B cell (primary cell): ENCODE measurements at regions not wholly inside any gene's neighbourhood (a gene's known extent, or its start where the extent isn't known, plus 50 kb on each side); places are given as distances from the start of the nearest gene placed in this dataset.

Source experiments
- ATAC-seq: fragments of 200-7000 bp; cut with Tn5 transposase; one replicate; pipeline ENCODE4 v1.10.0; 2021; ENCODE audit warnings: low read depth, mild to moderate bottlenecking, moderate number of reproducible peaks, moderate library complexity
- CTCF ChIA-PET: fragments of 350-600 bp; sonication (Branson Sonifier 250); formaldehyde crosslinking; loops from one replicate; lab custom pipeline; 2021; ENCODE audit warnings: antibody characterized with exemption, inconsistent platforms; lab: Charles Lee
- POLR2A ChIA-PET: fragments of 350-600 bp; sonication (Branson Sonifier 250); formaldehyde crosslinking; loops from one replicate; lab custom pipeline; 2021; ENCODE audit warnings: antibody characterized with exemption; lab: Charles Lee
- DNase-seq: peaks from one replicate; pipeline ENCODE4 v3.0.0; 2013
- H2AFZ ChIP-seq: 2 replicates; pipeline ENCODE4 v1.6.1; 2012; ENCODE audit warnings: mild to moderate bottlenecking, low read depth, low read length; ENCODE audit not compliant: insufficient read depth, poor library complexity, severe bottlenecking
- H3K27ac ChIP-seq, 2 donors: 1 replicate in 1 of 2; 2 replicates in 1 of 2; pipeline ENCODE4 v1.5.1; 2012 to 2013; ENCODE audit warnings: low read length in 2 of 2, mild to moderate bottlenecking in 2 of 2, moderate library complexity in 1 of 2
- H3K27me3 ChIP-seq, 4 experiments: fragments of 200-600 bp in 1 of 4; sonication (generic) in 1 of 4; replicated peaks in 1 of 4; 1 replicate in 2 of 4; 2 replicates in 2 of 4; pipeline versions ENCODE4 v1.6.1 to v1.7.0; 2013 to 2016; ENCODE audit warnings: low read length in 3 of 4, mild to moderate bottlenecking in 2 of 4, mixed read lengths in 1 of 4, moderate library complexity in 1 of 4; ENCODE audit not compliant: insufficient read depth in 4 of 4, control insufficient read depth in 3 of 4; ENCODE audit errors: control extremely low read depth in 1 of 4
- H3K36me3 ChIP-seq, 2 experiments: replicated peaks in 1 of 2; 1 replicate in 1 of 2; 2 replicates in 1 of 2; pipeline versions ENCODE4 v1.6.1 to v1.7.1; 2013; ENCODE audit warnings: low read length in 1 of 2; ENCODE audit not compliant: insufficient read depth in 2 of 2, control insufficient read depth in 1 of 2; ENCODE audit errors: control extremely low read depth in 1 of 2, extremely low read depth in 1 of 2
- H3K4me1 ChIP-seq, 2 donors: fragments of 200-600 bp in 1 of 2; sonication (generic) in 1 of 2; 1 replicate in 1 of 2; 2 replicates in 1 of 2; pipeline versions ENCODE4 v1.5.1 to v1.6.1; 2013 to 2017; ENCODE audit warnings: low read length in 2 of 2; ENCODE audit not compliant: control insufficient read depth in 2 of 2, insufficient read depth in 2 of 2
- H3K4me2 ChIP-seq: replicated peaks from 2 replicates; pipeline ENCODE3; 2012; ENCODE audit warnings: mild to moderate bottlenecking, low read depth, low read length; ENCODE audit not compliant: poor library complexity, severe bottlenecking
- H3K4me3 ChIP-seq, 5 experiments: fragments of 200-600 bp in 1 of 5; sonication (generic) in 1 of 5; 1 replicate in 3 of 5; 2 replicates in 2 of 5; pipeline versions ENCODE4 v1.5.1 to v1.7.0; 2011 to 2016; ENCODE audit warnings: low read length in 4 of 5, mild to moderate bottlenecking in 4 of 5, low read depth in 2 of 5, control low read depth in 1 of 5, moderate library complexity in 1 of 5; ENCODE audit not compliant: insufficient read depth in 1 of 5; ENCODE audit errors: control extremely low read depth in 1 of 5, extremely low read depth in 1 of 5
- H3K79me2 ChIP-seq: fragments of 200-600 bp; sonication (generic); one replicate; pipeline ENCODE4 v1.6.0; 2016; ENCODE audit warnings: low read length; ENCODE audit not compliant: control insufficient read depth, insufficient read depth
- H3K9ac ChIP-seq: fragments of 200-600 bp; sonication (generic); 2 replicates; pipeline ENCODE4 v1.6.1; 2017; ENCODE audit warnings: mild to moderate bottlenecking, low read length, moderate library complexity
- H3K9me3 ChIP-seq, 3 donors: one replicate each; pipeline versions ENCODE4 v1.6.1 to v1.7.1; 2013; ENCODE audit warnings: low read length in 2 of 3; ENCODE audit not compliant: control insufficient read depth in 2 of 3, insufficient read depth in 1 of 3; ENCODE audit errors: control extremely low read depth in 1 of 3
- H4K20me1 ChIP-seq: 2 replicates; pipeline ENCODE4 v1.6.0; 2012; ENCODE audit warnings: mild to moderate bottlenecking, low read length; ENCODE audit not compliant: insufficient read depth, control insufficient read depth, poor library complexity, severe bottlenecking
- H3K27ac Mint-ChIP-seq: one replicate; pipeline ENCODE4 v1.8.0; 2021; ENCODE audit warnings: mixed read lengths
- H3K27me3 Mint-ChIP-seq: one replicate; pipeline ENCODE4 v1.8.0; 2021; ENCODE audit warnings: mixed read lengths
- H3K4me1 Mint-ChIP-seq: one replicate; pipeline ENCODE4 v1.8.0; 2021; ENCODE audit warnings: mixed read lengths
- H3K4me3 Mint-ChIP-seq: one replicate; pipeline ENCODE4 v1.8.0; 2021; ENCODE audit warnings: mixed read lengths
- H3K9me3 Mint-ChIP-seq: one replicate; pipeline ENCODE4 v1.8.0; 2022; ENCODE audit warnings: mixed read lengths; ENCODE audit not compliant: insufficient read depth
- EZH2 ChIP-seq: IDR thresholded peaks from 2 replicates; pipeline ENCODE4 v1.6.1; 2012; ENCODE audit warnings: borderline replicate concordance, low read depth, mild to moderate bottlenecking, moderate library complexity, low read length; ENCODE audit not compliant: insufficient read depth, poor library complexity, severe bottlenecking
- WGBS: methylation state at CpG from one replicate; pipeline ENCODE4 v1.1.5; 2013; ENCODE audit warnings: missing lambda C conversion rate; ENCODE audit not compliant: insufficient coverage; 5-methylcytosine and 5-hydroxymethylcytosine counted together
- intact Hi-C: fragments of 100-400 bp; cut with micrococcal nuclease; formaldehyde crosslinking; loops from one replicate; pipeline ENCODE4 v1.10.0; 2022
- TF ChIP-seq, protein P1 (sequence below): fragments of 200-600 bp; IDR thresholded peaks from one replicate; pipeline ENCODE4 v1.8.0; 2022; ENCODE audit warnings: antibody characterized with exemption, mild to moderate bottlenecking

DNA sequence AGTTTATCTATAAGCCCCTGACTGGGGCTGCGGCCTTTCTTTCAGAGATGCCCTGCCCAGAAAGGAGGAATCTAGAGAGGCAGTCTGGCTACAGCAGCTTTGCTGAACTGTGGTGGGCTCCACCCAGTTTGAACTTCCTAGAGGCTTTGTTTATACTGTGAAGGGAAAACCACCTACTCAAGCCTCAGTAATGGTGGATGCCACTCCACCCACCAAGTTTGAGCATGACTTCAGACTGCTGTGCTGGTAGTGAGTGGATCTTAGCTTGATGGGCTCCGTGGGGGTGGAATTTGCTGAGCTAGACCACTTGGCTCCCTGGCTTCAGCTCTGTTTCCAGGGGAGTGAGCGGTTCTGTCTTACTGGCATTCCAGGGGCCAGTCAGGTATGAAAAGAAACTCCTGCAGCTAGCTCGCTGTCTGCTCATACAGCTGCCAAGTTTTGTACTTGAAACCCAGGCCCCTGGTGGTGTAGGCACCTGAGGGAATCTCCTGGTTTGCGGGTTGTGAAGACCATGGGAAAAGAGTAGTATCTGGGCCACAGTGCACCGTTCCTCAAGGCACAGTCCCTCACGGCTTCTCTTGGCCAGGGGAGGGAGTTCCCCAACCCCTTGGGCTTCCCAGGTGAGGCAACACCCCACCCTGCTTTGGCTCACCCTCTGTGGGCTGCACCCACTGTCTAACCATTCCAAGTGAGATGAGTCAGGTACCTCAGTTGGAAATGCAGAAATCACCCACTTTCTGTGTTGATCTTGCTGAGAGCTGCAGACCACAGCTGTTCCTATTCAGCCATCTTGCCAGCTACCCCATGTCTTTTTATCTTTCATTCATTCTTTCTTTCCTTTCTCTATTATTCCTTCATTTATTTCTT is 211.8 kb upstream of the C9orf72 start:
- no peak overlapping the region for H3K9ac ChIP-seq
- Mint-ChIP-seq H3K27me3 (no peaks in the 10 kb centered on the region), H3K27ac (no peak overlapping the region), H3K4me1 (no peaks in the 10 kb centered on the region), H3K4me3 (no peak overlapping the region), H3K9me3 (peaks cover 9% of the 10 kb centered on the region)
- no peak for ATAC-seq
- H3K4me2 ChIP-seq = no peak overlapping the region
- H3K4me3 ChIP-seq = no peak overlapping the region
- 59% methylated on average over 6 of the region's 7 CpGs for WGBS
- H3K4me1 ChIP-seq = no peaks in the 10 kb centered on the region
- H4K20me1 ChIP-seq = no peaks in the 10 kb centered on the region
- no peaks in the 10 kb centered on the region for H3K79me2 ChIP-seq
- intact Hi-C loops = no loop called here
- peaks cover 0 to 8% (median 3%) of the 10 kb centered on the region in 3 donors for H3K9me3 ChIP-seq
- CTCF ChIA-PET = no interaction called here
- no peak overlapping the region for H2AFZ ChIP-seq
- no peak overlapping the region for H3K27ac ChIP-seq
- POLR2A ChIA-PET = no interaction called here
- no peaks in the 10 kb centered on the region for H3K36me3 ChIP-seq
- H3K27me3 ChIP-seq = no peaks in the 10 kb centered on the region
- TF ChIP-seq, protein P1, sequence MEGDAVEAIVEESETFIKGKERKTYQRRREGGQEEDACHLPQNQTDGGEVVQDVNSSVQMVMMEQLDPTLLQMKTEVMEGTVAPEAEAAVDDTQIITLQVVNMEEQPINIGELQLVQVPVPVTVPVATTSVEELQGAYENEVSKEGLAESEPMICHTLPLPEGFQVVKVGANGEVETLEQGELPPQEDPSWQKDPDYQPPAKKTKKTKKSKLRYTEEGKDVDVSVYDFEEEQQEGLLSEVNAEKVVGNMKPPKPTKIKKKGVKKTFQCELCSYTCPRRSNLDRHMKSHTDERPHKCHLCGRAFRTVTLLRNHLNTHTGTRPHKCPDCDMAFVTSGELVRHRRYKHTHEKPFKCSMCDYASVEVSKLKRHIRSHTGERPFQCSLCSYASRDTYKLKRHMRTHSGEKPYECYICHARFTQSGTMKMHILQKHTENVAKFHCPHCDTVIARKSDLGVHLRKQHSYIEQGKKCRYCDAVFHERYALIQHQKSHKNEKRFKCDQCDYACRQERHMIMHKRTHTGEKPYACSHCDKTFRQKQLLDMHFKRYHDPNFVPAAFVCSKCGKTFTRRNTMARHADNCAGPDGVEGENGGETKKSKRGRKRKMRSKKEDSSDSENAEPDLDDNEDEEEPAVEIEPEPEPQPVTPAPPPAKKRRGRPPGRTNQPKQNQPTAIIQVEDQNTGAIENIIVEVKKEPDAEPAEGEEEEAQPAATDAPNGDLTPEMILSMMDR = no peak
- no peak for TF ChIP-seq EZH2
- no peak for DNase-seq

DNA sequence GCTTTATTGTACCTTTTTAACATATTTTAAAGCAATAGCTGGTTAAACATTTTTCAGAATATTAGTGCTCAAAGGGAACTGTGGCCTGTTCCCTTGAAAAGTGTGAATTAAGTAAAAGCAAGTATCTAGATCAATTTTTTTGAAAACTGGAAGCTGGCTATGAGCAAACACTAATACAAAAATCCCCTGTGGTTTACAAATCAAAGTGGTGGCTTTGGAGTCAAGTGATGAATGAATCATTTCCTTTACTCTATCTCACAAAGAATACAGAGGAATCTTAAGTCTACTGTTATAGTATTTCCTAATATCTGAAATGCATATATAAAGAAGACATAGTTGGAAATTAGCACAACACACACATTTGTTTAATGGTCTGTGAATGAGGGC is 212.4 kb upstream of the C9orf72 start:
- no peaks in the 10 kb centered on the region for H3K36me3 ChIP-seq
- no peak overlapping the region for H3K27ac ChIP-seq
- H3K4me1 ChIP-seq = no peaks in the 10 kb centered on the region
- Mint-ChIP-seq H3K4me1 (no peaks in the 10 kb centered on the region), H3K9me3 (peaks cover 7% of the 10 kb centered on the region), H3K27me3 (no peaks in the 10 kb centered on the region), H3K4me3 (no peak overlapping the region), H3K27ac (no peak overlapping the region)
- no peak overlapping the region for H3K4me3 ChIP-seq
- TF ChIP-seq, protein P1 = no peak
- TF ChIP-seq EZH2 = no peak
- POLR2A ChIA-PET = no interaction called here
- DNase-seq (no peak), ATAC-seq (no peak)
- no peak overlapping the region for H3K9ac ChIP-seq
- H3K79me2 ChIP-seq = no peaks in the 10 kb centered on the region
- H4K20me1 ChIP-seq = no peaks in the 10 kb centered on the region
- intact Hi-C loops = no loop called here
- CTCF ChIA-PET = no interaction called here
- peaks cover 0 to 10% (median 3%) of the 10 kb centered on the region in 3 donors for H3K9me3 ChIP-seq
- no peak overlapping the region for H3K4me2 ChIP-seq
- H2AFZ ChIP-seq = no peak overlapping the region
- no peaks in the 10 kb centered on the region for H3K27me3 ChIP-seq
